Medulla oblongata (tissue), 1 donor: ENCODE measurements at regions not wholly inside any gene's neighbourhood (a gene's known extent, or its start where the extent isn't known, plus 50 kb on each side); places are given as distances from the start of the nearest gene placed in this dataset.
"Not testable (repeated sequence)": the region's sequence is repeated elsewhere in the genome, so short reads cannot be mapped to it uniquely, and the experiment has no call there.

Source experiments
- DNase-seq: peaks from one replicate; pipeline ENCODE4 v3.0.0-alpha.2; 2015; ENCODE audit errors: extremely low spot score

DNA sequence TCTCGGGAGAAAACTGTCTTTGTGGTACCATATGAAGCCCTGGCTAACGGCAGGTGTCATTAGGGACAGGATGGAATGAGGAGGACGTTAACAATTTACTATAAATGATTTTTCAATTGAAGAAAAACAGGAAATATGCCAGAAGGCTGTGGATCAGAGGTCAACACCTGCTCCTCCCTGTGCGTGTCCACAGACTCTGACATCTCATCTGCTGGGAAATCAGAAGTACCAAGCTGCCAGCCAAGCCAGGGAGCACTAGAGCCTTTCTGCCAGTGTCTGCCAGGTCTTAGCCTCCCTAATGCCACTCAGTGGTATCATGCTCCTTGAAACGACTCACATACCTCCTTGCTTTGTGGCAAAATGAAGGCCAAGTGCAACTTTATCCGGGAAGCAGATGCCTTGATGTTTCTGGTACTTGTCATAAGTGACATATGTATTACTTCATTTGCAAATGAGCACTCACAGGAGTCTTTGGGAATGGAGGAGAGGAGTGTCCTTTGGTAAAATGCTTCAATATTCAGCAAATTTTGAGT is 541.1 kb downstream of the SATB2 start:
- no peak for DNase-seq

DNA sequence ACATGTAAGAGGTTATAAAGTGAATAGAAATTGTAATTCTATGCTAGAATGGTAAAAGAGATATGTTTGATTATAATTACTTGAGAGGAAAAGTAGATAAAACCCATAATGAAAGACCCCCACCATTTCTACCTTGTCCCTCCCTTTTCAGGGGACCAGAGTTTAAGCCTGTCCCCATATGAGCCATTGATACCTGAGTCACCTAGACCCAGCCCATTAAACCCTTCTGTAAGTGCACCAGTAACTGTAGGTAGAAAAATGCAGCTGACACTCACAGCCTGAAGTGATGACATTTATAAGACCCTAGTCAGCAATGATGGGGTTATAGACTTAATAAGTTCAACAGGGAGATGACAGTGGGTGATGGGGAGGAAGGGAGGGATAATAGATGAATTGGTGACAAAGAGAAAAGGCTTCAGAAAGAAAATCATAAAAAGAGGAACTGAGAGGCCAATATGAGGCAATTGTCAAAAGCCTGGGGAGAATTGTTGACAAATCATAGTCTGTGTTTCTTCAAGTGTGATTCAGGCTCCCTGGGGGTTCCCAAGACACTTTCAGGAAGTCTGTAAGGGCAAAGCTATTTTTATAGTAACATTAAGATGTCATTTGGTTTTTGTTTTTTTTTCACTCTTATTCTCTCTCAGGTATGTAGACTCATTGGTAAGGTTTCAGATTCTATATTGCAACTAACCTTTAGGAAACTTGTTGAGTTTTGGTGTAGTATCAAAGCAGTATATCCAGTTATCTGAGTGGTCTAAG is 544.2 kb downstream of the SATB2 start:
- no peak for DNase-seq

DNA sequence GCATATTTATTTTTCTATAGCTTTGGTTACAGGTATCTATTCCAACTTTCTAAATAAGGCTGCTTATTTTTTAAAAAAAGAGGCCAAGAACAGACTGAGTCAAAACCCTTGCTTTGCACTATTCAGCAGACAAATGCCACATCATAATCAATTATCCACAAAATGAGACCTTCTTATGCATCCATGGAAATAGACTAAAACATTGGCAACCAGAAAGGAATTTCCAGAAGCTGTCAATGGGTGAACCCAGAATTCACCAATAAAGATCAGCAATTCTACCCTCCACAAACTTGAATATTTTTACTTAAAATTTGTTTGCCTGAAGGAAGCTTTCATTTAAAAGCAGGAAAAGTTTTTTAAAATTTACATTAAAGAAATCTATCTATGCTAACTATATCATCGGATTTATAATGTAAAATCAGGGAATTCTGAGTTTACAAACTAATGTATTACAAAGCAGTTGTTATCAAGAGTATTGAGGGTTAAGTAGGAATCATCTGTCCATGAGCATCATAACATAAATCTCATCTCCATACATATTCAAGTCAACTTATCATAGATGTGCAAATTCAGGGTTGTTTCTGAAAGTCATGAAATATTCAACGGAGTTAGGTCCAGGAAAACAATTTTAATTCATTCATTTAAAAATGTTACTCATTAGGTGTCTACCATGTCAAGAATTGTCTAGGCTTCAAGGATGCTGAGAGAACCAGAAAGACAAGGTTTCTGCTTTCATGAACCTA is 548.0 kb downstream of the SATB2 start:
- no peak for DNase-seq

DNA sequence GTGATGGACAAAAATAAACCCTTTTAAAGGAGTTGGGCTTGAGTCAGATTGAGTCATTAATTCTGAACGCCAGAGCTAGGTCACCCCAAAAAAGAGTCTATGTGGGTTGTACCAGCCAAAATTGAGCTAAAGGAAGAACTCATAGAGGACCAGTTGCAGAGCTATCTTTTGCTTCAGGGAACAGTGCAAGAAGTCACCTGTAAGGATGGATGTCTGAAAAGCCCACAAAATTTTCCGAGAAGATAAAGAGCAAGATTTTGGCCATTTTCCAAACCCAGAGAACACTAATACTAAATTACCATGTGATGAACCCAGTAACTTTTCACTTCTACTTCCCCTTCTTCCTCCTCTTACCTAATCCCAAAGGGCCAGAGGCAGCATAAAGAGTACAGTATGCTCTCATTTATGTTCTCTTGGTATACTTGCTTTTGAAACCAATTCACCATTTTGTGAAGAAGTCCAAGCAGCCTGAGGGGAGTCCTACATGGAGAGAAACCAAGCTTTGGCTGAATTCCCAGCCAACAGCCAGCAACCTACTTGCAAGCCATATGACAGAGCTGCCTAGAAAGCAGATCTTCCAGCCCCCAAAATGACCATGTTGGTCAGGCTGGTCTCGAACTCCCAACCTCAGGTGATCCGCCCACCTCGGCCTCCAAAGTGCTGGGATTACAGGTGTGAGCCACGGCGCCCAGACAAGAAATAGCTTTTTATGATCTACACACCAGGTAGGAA is 551.7 kb downstream of the SATB2 start:
- no peak for DNase-seq

DNA sequence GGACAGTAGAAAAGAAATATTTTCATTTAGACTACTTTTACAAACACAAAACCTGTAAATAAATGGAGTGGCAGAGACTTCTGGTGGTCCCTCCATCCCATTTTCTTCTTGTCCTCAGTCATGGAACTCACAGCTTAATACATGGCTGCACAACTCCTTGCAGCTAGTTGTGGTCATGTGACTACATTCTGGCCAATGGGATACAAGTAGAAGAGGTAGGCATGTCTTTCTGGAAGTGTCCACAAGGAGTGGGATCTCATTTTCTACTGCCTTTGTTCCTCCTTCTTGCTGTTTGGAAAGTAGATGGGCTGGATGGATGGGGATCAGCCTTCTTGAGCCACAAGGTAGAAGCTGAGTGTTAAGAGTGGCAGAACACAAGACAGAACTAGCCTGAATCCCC is 555.8 kb downstream of the SATB2 start:
- DNase-seq, result no peak

DNA sequence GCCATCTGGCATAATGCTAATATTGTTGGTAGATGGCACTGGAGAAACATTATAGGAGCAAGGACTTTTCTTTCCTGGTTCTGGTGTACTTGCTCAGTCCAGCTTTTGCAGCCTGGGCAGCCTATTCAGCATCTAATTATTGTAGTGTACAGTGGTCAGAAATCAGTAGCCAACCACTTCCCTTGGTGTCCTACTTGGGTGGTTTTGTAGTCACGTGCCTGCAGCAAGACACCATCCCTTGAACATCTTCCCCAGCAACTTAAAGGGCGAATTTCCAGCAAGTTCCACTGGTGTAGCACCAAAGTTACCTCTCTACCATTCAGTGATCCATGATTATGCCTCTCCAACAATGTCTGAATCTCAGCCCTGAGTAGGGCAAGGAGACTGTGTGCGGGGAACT is 557.6 kb downstream of the SATB2 start:
- DNase-seq, result no peak

DNA sequence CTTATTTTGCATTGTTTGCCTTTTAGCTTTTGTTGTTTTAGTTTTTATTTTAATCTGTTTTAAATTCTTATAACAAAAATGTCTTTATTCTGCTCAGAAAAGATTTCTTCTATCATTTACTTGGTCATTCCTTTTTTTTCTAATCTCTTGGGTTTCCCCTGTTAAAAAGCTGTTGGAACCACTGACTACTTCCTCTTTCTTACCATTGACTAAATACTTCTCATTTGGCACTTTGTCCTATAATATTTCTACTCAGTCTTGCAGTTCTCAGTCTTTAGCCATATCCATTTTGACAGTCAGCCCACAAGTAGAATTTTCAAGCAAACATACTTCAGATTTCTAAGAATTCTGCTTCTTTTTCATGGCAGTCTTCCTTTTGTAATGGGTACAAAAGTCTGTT is 567.2 kb downstream of the SATB2 start:
- DNase-seq, result no peak

DNA sequence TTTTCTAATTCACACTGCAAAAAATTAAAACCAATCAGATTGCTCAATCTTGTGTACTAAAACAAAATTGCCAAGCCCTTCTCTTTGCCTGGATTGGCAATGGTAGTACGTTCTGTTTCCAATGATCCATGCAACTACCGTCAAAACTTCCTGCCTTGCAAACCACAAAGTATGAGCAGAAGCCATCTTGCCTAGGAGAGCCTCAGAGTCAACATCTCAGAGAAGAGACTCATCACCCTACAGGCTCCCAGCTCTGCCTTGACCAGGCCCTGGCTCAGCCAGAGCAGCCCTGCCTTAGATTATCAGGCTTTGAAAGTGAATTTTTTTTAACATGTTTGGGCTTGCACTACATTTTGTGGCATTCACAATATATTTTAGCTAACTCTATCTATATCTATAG is 574.1 kb downstream of the SATB2 start:
- DNase-seq, result no peak

DNA sequence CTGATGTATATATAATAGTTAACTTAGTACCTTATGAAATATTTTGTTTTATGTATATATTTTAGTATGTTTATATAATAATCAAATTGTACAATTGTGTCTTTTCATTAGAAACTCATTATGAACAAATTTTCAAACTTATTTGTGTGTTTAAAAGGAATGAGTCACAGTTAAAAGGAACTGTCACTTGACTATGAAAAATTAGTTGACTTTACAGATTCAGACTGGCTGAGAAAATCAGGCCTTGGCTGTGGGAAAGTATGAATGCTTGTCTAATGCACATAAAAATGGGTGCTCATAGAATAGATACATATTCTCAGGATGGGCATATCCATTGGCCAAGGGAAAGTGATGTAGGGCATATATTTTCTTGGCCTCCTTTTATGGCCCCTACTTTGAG is 576.8 kb downstream of the SATB2 start:
- no peak for DNase-seq

DNA sequence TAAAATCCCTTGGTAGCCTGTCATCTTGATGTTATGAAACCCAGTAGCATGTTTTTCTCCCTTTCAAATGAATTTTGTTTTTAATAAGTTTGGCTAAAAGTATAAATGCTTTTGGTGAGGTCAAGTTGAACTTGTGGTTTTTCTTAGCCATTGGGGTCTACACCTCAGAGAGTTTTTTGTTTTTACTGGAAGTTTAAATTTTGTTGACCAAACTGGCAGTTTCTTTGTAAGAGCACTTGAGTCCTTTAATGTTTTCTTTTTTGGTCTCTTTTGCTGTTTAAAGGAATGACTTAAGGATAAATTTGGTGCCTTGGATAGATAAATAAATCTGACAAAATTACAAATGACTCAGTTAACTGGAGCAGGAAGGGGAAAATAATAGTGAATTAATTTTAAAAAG is 577.3 kb downstream of the SATB2 start:
- DNase-seq, result no peak

DNA sequence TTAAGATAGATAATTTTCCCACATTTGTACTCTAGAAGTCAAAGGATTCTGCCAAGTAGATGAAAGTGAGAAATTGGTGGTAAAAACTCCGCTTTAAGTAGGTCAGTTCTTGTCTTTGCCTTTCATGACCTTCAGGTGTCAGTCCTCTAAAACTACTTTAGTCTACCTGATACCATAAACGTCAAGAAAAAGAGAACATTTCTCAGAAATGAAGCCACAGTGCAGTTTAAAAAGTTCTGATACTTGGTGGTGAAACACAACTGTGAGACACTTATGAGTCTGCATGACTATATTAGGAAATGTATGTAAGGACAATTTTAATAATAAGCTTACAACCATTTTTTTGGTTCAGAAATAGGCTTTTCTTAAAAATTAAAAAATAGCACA is 583.3 kb downstream of the SATB2 start:
- DNase-seq, result no peak

DNA sequence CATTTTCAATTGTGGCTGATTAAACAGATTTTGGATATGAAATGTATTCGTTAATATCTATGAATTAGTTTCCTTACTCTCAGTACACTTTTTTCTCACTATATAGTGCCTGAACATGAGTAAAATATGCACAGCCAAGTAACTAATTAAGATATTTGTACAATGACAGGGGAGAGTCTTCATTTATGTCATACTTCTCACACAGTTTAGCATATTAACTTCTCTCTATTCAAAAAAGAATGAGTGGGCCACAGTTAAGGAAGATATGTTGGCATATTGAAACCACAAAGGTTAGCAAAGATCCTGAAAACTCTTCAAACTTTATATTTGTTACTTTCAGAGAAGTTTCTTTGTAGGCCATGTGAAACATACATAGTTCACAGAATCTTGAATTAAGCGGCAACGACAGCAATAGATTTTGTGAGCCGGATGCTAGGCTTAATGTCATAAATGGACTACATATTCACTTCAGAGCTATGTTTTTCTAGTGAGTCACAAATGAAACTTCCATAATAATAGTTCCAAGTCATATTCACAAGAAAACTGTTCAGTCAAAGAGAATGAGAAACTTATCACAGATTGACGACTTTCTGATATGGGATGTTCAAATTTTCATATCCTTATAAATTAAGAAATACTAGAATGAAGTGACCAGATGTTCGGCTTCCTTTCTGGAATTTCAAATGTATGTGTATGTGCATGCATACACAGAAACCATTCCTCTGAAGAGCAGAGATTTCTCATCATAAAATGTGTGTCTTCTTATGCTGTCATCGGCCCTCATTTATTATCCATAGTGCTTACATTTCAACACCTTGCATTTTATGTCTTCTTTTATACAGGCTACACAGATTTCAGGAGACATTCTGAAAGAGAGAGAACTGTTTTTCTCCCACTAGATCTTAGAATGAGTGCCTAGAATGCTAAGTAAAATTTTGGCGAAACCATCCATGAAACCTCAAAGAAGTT is 584.0 kb downstream of the SATB2 start:
- DNase-seq, result no peak

DNA sequence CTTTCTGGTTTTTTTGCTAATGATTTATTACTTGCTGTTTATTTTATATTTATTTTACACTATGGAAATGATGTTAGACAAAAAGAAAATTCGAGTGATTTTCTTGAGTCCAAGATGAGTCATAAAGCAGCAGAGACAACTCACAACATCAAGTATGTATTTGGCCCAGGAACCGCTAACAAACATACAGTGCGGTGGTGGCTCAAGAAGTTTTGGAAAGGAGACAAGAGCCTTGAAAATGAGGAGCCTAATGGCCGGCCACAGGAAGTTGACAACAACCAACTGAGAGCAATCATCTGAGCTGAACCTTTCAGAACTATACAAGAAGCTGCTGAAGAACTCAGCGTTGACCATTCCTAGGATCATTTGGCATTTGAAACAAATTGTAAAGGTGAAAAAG is 594.1 kb downstream of the SATB2 start:
- DNase-seq, result no peak

DNA sequence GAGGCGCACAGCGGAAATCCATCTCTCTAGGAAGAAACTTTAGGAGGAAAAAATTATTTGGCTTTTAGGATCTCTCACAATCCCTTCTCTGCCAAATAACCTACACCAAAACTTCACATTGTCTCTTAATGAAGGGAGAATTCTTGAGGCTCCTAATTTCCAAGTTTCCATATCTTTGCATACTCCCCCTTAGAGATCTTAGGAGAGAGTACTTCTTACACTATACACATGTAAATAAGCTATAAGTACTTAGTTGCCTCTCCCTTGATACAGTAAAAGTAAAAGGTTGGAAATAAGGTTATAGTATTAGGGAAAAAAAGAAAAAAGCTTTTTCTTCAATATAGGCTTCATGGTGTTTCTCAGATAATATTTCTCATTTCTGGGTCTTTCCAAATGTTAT is 596.7 kb downstream of the SATB2 start:
- no peak for DNase-seq

DNA sequence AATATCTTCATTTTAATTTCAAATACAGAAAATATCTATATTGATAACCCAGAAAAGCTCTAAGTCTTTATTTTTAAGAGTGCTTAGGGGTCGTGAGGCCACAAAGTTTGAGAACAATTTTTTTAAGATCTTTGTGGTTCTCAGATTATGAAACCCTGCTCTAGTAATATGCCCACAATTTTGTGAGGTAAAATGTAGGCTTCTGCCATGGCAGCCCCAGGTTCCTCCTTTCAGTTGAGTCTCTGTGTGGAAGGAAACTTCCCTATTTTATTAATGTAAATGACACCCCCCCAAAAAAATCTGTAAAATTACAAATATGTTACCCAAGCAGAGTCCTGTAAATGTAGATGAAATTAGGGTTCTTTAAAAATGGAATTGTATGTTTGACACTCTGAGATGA is 600.5 kb downstream of the SATB2 start:
- DNase-seq, result no peak

DNA sequence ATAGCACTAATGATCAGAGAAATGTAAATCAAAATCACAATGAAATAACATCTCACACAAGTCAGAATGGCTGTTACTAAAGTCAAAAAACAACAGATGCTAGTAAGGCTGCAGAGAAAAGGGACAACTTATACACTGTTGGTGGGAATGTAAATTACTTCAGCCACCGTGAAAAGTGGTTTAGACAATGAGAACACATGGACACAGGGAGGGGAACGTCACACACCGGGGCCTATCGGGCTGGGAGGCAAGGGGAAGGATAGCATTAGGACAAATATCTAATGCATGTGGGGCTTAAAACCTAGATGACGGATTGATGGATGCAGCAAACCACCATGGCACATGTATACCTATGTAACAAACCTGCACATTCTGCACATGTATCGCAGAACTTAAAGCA is 602.0 kb downstream of the SATB2 start:
- not testable (repeated sequence) for DNase-seq

DNA sequence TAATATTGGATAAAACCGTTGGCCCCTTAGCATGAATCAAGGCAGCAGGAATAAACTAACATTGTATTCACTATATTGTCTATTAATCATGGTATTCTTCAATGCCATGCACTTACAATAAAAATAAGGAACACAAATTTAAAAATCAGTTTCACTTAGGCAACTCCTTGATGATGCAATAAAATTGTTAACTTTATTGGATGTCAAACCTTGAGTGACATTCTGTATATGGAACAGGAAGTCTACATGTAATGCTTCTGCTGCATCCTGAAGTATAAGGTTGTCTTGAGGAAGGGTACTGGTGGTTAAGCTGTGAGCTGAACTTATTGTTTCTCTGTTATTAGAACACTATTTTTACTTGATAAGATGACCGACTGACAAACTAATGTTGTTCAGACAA is 605.5 kb downstream of the SATB2 start:
- DNase-seq, result no peak

DNA sequence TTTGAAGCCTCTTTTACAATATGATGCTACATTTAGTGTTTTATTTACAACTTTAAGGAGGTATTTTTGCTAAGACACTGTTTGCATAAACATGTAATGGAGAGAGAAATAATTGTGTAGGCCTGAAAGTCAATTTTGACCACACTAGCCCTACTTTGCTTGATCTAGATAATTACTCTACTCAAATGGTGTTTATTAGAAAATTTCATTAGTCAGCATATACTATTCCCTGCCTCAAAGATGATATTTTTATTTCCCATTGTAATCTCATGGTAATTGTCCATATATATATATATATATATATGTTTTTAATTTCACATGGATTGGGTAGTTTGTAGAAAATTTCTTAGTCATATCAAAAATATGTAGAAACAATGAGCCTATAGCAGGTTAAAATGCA is 632.2 kb downstream of the SATB2 start:
- DNase-seq, result no peak

DNA sequence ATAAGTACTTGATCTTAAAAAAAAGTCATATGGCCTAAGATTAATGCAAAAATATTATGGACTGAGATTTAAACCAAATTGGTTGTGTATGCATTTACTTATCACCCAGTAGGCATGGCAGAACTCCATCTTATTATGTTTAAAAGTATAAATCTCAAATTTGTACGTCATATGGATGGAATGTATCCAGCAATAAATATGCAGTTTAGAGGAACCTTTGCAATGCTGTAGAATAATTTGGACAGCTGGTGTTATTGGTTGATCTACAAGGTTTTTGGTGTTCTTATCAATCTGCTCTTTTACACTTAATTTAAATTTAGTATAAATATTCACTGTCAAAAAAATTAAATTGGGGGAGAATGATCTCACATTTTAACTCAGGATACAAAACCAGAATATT is 640.2 kb downstream of the SATB2 start:
- DNase-seq, result no peak

DNA sequence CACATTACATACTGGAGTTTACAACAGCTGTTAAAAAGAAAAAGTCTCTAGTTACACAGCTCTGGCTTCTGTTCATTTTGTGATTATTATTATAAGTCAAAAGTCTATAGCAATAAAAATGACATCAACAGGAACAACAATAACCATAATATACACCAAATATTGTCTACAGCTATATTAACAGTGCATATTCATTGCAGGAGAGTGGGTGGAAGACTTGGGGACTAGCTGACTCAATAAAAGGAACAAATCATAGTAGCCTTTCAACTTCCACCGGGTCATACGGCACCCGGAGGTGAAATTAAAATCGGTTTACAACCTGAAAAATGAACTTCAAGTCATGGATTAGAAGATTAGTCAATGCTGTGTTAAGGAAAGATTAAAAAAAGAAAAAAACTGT is 642.1 kb downstream of the SATB2 start:
- DNase-seq, result no peak

DNA sequence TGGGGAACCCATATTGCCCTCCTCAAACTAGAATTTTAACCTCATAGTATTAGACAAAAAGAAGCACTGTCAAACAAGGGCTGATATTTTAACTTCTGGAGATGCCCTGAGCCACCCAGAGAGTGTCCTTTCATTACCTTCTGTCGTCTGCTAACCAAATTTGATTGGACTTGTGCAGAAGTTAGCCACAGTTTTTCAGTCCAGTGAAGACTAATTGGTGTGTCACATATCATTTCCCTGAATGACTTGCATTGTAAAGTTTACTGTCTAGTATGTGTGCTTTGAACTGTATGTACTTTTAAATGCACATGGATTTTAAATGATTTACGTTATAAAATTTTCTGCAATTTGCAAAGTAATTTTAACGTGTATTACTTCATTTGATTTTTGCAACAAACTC is 646.5 kb downstream of the SATB2 start:
- DNase-seq, result no peak
